Nephron (organoid): ENCODE measurements at regions not wholly inside any gene's neighbourhood (a gene's known extent, or its start where the extent isn't known, plus 50 kb on each side); places are given as distances from the start of the nearest gene placed in this dataset.

Experiments used
- H3K27ac Mint-ChIP-seq, 3 experiments: 2 replicates each; pipeline ENCODE4 v1.8.0; 2020; ENCODE audit warnings: mixed read lengths in 3 of 3, mild to moderate bottlenecking in 2 of 3, moderate library complexity in 1 of 3
- H3K27me3 Mint-ChIP-seq: 2 replicates; pipeline ENCODE4 v1.8.0; 2021; ENCODE audit warnings: low read depth, mild to moderate bottlenecking, moderate library complexity, mixed read lengths
- H3K36me3 Mint-ChIP-seq: 2 replicates; pipeline ENCODE4 v1.8.0; 2020; ENCODE audit warnings: low read depth, mixed read lengths
- H3K4me1 Mint-ChIP-seq: 2 replicates; pipeline ENCODE4 v1.8.0; 2020; ENCODE audit warnings: mixed read lengths
- H3K4me3 Mint-ChIP-seq, 3 experiments: 2 replicates each; pipeline ENCODE4 v1.8.0; 2020; ENCODE audit warnings: mild to moderate bottlenecking in 3 of 3, mixed read lengths in 3 of 3, moderate library complexity in 2 of 3
- H3K9me3 Mint-ChIP-seq: 2 replicates; pipeline ENCODE4 v1.8.0; 2020; ENCODE audit warnings: mixed read lengths
- CTCF ChIP-seq, 3 experiments: fragments of 200-600 bp; sonication (generic); IDR thresholded peaks; one replicate each; pipeline ENCODE4 v1.5.0; 2021; ENCODE audit warnings: antibody characterized with exemption in 3 of 3; ENCODE audit not compliant: unreplicated experiment in 3 of 3

GRCh38 chr14:21884995-21885394 lies 211.4 kb upstream of the OR4E1 start:
- Mint-ChIP-seq H3K4me1 (no peaks in the 10 kb centered on the region), H3K4me3 (no peak overlapping the region), H3K9me3 (no peaks in the 10 kb centered on the region), H3K36me3 (no peaks in the 10 kb centered on the region), H3K27me3 (no peaks in the 10 kb centered on the region), H3K27ac (no peak overlapping the region)
- TF ChIP-seq CTCF (IDR thresholded peaks at IDR 0.05; ENCODE audit: unreplicated experiment in 3 of 3): no peak

GRCh38 chr14:21882226-21882625 lies 208.6 kb upstream of the OR4E1 start:
- Mint-ChIP-seq H3K36me3 (no peaks in the 10 kb centered on the region), H3K9me3 (no peaks in the 10 kb centered on the region), H3K4me3 (no peak overlapping the region), H3K4me1 (no peaks in the 10 kb centered on the region), H3K27me3 (no peaks in the 10 kb centered on the region), H3K27ac (no peak overlapping the region)
- no peak for TF ChIP-seq CTCF (IDR thresholded peaks at IDR 0.05; ENCODE audit: unreplicated experiment in 3 of 3)

GRCh38 chr14:21880918-21881317 lies 207.3 kb upstream of the OR4E1 start:
- H3K4me1 Mint-ChIP-seq: no peaks in the 10 kb centered on the region
- no peak overlapping the region for H3K27ac Mint-ChIP-seq
- no peak overlapping the region for H3K4me3 Mint-ChIP-seq
- H3K9me3 Mint-ChIP-seq: no peaks in the 10 kb centered on the region
- H3K36me3 Mint-ChIP-seq: no peaks in the 10 kb centered on the region
- no peaks in the 10 kb centered on the region for H3K27me3 Mint-ChIP-seq
- no peak for TF ChIP-seq CTCF (IDR thresholded peaks at IDR 0.05; ENCODE audit: unreplicated experiment in 3 of 3)

GRCh38 chr14:21875791-21876190 lies 202.2 kb upstream of the OR4E1 start:
- TF ChIP-seq CTCF (IDR thresholded peaks at IDR 0.05; ENCODE audit: unreplicated experiment in 3 of 3): no peak
- Mint-ChIP-seq H3K9me3 (no peaks in the 10 kb centered on the region), H3K36me3 (no peaks in the 10 kb centered on the region), H3K4me1 (no peaks in the 10 kb centered on the region), H3K27ac (no peak overlapping the region), H3K4me3 (no peak overlapping the region), H3K27me3 (no peaks in the 10 kb centered on the region)

GRCh38 chr14:21874946-21875345 lies 201.3 kb upstream of the OR4E1 start:
- Mint-ChIP-seq H3K4me1 (no peaks in the 10 kb centered on the region), H3K36me3 (no peaks in the 10 kb centered on the region), H3K9me3 (peaks cover 2% of the 10 kb centered on the region), H3K27ac (no peak overlapping the region), H3K27me3 (no peaks in the 10 kb centered on the region), H3K4me3 (no peak overlapping the region)
- no peak for TF ChIP-seq CTCF (IDR thresholded peaks at IDR 0.05; ENCODE audit: unreplicated experiment in 3 of 3)

- Mint-ChIP-seq H3K9me3 (peaks cover 2% of the 10 kb centered on the region), H3K4me1 (no peaks in the 10 kb centered on the region), H3K27me3 (no peaks in the 10 kb centered on the region), H3K4me3 (no peak overlapping the region), H3K36me3 (no peaks in the 10 kb centered on the region), H3K27ac (no peak overlapping the region)
- no peak for TF ChIP-seq CTCF (IDR thresholded peaks at IDR 0.05; ENCODE audit: unreplicated experiment in 3 of 3)
Observed at GRCh38 chr14:21874167-21874566, 200.5 kb upstream of the OR4E1 start.
